ENCODE measurements at regions not wholly inside any gene's neighbourhood (a gene's known extent, or its start where the extent isn't known, plus 50 kb on each side); places are given as distances from the start of the nearest gene placed in this dataset.
A peak's percentile ranks its signal among the peaks of the same experiment; 100 is the strongest.

GRCh38 chr14:101226265-101226602 is 322.7 kb upstream of the RTL1 start:
- H3K36me3 Mint-ChIP-seq = no peaks in the 10 kb centered on the region
- H3K27ac Mint-ChIP-seq = no peak overlapping the region
- H3K9me3 ChIP-seq (replicated peaks in 1 of 2; ENCODE audit: control insufficient read depth in 1 of 2, insufficient read depth in 1 of 2, low read length in 2 of 2) = no peaks in the 10 kb centered on the region
- H2AFZ ChIP-seq (ENCODE audit: insufficient read depth, low read depth, low read length, poor library complexity, severe bottlenecking) = no peak overlapping the region
- no peaks in the 10 kb centered on the region for H3K4me1 Mint-ChIP-seq
- no peak overlapping the region for H3K4me2 ChIP-seq (replicated peaks; ENCODE audit: extremely low read depth, low read length, poor library complexity, severe bottlenecking)
- H3K36me3 ChIP-seq (replicated peaks in 1 of 2; ENCODE audit: control insufficient read depth in 1 of 2, insufficient read depth in 2 of 2, low read length in 2 of 2) = no peaks in the 10 kb centered on the region
- H3K4me3 Mint-ChIP-seq = no peak overlapping the region
- H3K4me1 ChIP-seq (ENCODE audit: control insufficient read depth in 1 of 2, insufficient read depth in 2 of 2, low read length in 2 of 2) = no peaks in the 10 kb centered on the region
- TF ChIP-seq, protein P1, sequence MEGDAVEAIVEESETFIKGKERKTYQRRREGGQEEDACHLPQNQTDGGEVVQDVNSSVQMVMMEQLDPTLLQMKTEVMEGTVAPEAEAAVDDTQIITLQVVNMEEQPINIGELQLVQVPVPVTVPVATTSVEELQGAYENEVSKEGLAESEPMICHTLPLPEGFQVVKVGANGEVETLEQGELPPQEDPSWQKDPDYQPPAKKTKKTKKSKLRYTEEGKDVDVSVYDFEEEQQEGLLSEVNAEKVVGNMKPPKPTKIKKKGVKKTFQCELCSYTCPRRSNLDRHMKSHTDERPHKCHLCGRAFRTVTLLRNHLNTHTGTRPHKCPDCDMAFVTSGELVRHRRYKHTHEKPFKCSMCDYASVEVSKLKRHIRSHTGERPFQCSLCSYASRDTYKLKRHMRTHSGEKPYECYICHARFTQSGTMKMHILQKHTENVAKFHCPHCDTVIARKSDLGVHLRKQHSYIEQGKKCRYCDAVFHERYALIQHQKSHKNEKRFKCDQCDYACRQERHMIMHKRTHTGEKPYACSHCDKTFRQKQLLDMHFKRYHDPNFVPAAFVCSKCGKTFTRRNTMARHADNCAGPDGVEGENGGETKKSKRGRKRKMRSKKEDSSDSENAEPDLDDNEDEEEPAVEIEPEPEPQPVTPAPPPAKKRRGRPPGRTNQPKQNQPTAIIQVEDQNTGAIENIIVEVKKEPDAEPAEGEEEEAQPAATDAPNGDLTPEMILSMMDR (IDR thresholded peaks at IDR 0.05) = no peak
- no peaks in the 10 kb centered on the region for H3K27me3 ChIP-seq (ENCODE audit: control insufficient read depth in 2 of 2, insufficient read depth in 2 of 2, low read length in 2 of 2)
- no peaks in the 10 kb centered on the region for H3K79me2 ChIP-seq (ENCODE audit: insufficient read depth, low read length)
- no peak for DNase-seq
- H3K4me3 ChIP-seq (replicated peaks in 1 of 3; ENCODE audit: low read depth in 2 of 3, low read length in 3 of 3) = no peak overlapping the region
- intact Hi-C loops (cut with micrococcal nuclease) = no loop called here
- H3K9ac ChIP-seq (ENCODE audit: insufficient read depth, low read length, poor library complexity, severe bottlenecking) = no peak overlapping the region
- H3K27ac ChIP-seq (ENCODE audit: low read depth in 1 of 2, low read length in 2 of 2) = no peak overlapping the region
- 98% methylated on average over 4 of the region's 4 CpGs for WGBS (ENCODE audit: insufficient coverage)
- peaks cover 0 to 2% (median 0%) of the 10 kb centered on the region in 7 donors for H3K9me3 Mint-ChIP-seq
- peaks cover 1 to 6% (median 2%) of the 10 kb centered on the region in 3 donors for H3K27me3 Mint-ChIP-seq (ENCODE audit: low read depth in 3 of 3)
- no peaks in the 10 kb centered on the region for H4K20me1 ChIP-seq (ENCODE audit: insufficient read depth, low read length)

DNA sequence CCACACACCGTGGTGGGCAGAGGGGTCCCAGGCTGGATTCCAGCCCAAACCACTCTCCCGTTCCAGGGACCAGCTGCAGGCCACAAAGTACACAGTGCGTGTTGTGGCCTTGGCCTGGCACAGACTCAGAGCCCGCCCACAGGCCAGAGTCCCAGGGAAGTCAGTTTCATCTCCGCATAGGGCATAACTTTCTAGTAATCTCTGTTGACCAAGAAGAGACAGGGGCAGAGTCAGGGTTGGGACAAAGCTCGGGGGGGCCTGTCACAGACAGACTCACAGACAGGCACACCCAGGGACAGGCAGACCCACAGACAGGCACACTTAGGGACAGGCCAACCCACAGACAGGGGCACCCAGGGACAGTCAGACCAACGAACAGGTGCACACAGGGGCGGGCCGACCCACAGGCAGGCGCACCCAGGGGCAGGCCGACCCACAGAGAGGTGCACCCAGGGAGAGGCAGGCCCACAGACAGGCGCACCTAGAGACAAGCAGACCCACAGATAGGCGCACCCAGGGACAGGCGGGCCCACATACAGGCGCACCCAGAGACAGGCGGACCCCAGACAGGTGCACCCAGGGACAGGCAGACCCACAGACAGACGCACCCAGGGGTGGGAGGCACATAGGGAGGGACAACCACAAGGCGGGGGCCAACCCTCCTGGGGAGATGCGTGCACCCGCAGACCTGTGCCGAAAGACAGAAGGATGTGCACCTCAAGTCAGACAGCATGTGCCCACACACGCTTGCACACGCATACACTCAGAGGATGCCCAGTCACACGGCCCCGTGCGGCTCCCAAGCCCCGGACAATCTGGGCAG is 323.3 kb upstream of the RTL1 start:
- TF ChIP-seq, protein P1 (IDR thresholded peaks at IDR 0.05) = no peak
- intact Hi-C loops (cut with micrococcal nuclease) = no loop called here
- peak overlapping the region in 1 of 7 donors; percentile 68 for H3K27ac Mint-ChIP-seq
- no peaks in the 10 kb centered on the region for H3K9me3 ChIP-seq (replicated peaks in 1 of 2; ENCODE audit: control insufficient read depth in 1 of 2, insufficient read depth in 1 of 2, low read length in 2 of 2)
- H4K20me1 ChIP-seq (ENCODE audit: insufficient read depth, low read length) = no peaks in the 10 kb centered on the region
- H3K27me3 ChIP-seq (ENCODE audit: control insufficient read depth in 2 of 2, insufficient read depth in 2 of 2, low read length in 2 of 2) = no peaks in the 10 kb centered on the region
- H3K36me3 ChIP-seq (replicated peaks in 1 of 2; ENCODE audit: control insufficient read depth in 1 of 2, insufficient read depth in 2 of 2, low read length in 2 of 2) = no peaks in the 10 kb centered on the region
- H3K4me1 ChIP-seq (ENCODE audit: control insufficient read depth in 1 of 2, insufficient read depth in 2 of 2, low read length in 2 of 2) = no peaks in the 10 kb centered on the region
- no peaks in the 10 kb centered on the region for H3K79me2 ChIP-seq (ENCODE audit: insufficient read depth, low read length)
- H3K4me1 Mint-ChIP-seq = no peaks in the 10 kb centered on the region
- H2AFZ ChIP-seq (ENCODE audit: insufficient read depth, low read depth, low read length, poor library complexity, severe bottlenecking) = no peak overlapping the region
- H3K9ac ChIP-seq (ENCODE audit: insufficient read depth, low read length, poor library complexity, severe bottlenecking) = no peak overlapping the region
- WGBS (ENCODE audit: insufficient coverage) = 75% methylated on average over 19 of the region's 27 CpGs
- no peak for DNase-seq
- peaks cover 1 to 6% (median 2%) of the 10 kb centered on the region in 3 donors for H3K27me3 Mint-ChIP-seq (ENCODE audit: low read depth in 3 of 3)
- H3K9me3 Mint-ChIP-seq = no peaks in the 10 kb centered on the region
- no peak overlapping the region for H3K4me3 Mint-ChIP-seq
- H3K36me3 Mint-ChIP-seq = no peaks in the 10 kb centered on the region
- no peak overlapping the region for H3K4me2 ChIP-seq (replicated peaks; ENCODE audit: extremely low read depth, low read length, poor library complexity, severe bottlenecking)
- no peak overlapping the region for H3K4me3 ChIP-seq (replicated peaks in 1 of 3; ENCODE audit: low read depth in 2 of 3, low read length in 3 of 3)
- H3K27ac ChIP-seq (ENCODE audit: low read depth in 1 of 2, low read length in 2 of 2) = no peak overlapping the region

Data from CD14-positive monocyte (primary cell).